ENCODE measurements at regions not wholly inside any gene's neighbourhood (a gene's known extent, or its start where the extent isn't known, plus 50 kb on each side); places are given as distances from the start of the nearest gene placed in this dataset.
A peak's percentile ranks its signal among the peaks of the same experiment; 100 is the strongest.
"Not testable (repeated sequence)": the region's sequence is repeated elsewhere in the genome, so short reads cannot be mapped to it uniquely, and the experiment has no call there.

- H3K4me3 ChIP-seq (ENCODE audit: extremely low read depth in 1 of 4, insufficient read depth in 2 of 4, low read depth in 3 of 4, low read length in 4 of 4); H3K27ac ChIP-seq (ENCODE audit: low read depth, low read length); H2BK120ac ChIP-seq (replicated peaks; ENCODE audit: low read depth, low read length); H3K79me2 ChIP-seq (ENCODE audit: control insufficient read depth in 1 of 2, insufficient read depth in 2 of 2, low read length in 2 of 2); H4K20me1 ChIP-seq (replicated peaks in 1 of 2; ENCODE audit: control insufficient read depth in 1 of 2, insufficient read depth in 2 of 2, low read length in 2 of 2); H3K23ac ChIP-seq (ENCODE audit: insufficient read length); H3K27me3 ChIP-seq (replicated peaks in 1 of 4; ENCODE audit: control insufficient read depth in 3 of 4, extremely low read depth in 1 of 4, insufficient read depth in 3 of 4, low read length in 3 of 4); H3K9ac ChIP-seq (replicated peaks in 1 of 4; ENCODE audit: extremely low read depth in 1 of 4, low read depth in 3 of 4, low read length in 3 of 4); H3K14ac ChIP-seq (ENCODE audit: insufficient read length); H3K4me1 ChIP-seq (replicated peaks in 1 of 4; ENCODE audit: control insufficient read depth in 3 of 4, insufficient read depth in 4 of 4, low read length in 3 of 4); POLR2A ChIA-PET (ENCODE audit: partially characterized antibody); H3K18ac ChIP-seq (ENCODE audit: extremely low read depth, low read length); H3K4me2 ChIP-seq (ENCODE audit: insufficient read depth in 1 of 2, low read depth in 2 of 2, low read length in 2 of 2); H3K56ac ChIP-seq (replicated peaks; ENCODE audit: insufficient read length, low read depth, low read length); H2AFZ ChIP-seq (ENCODE audit: low read length); H4K8ac ChIP-seq (ENCODE audit: extremely low read depth, insufficient read depth, low read length); H2BK5ac ChIP-seq (ENCODE audit: low read depth, low read length); H3K36me3 ChIP-seq (ENCODE audit: control insufficient read depth in 2 of 4, insufficient read depth in 4 of 4, low read length in 3 of 4); H2BK12ac ChIP-seq (ENCODE audit: low read depth, low read length); H2BK15ac ChIP-seq (ENCODE audit: low read length); H2BK20ac ChIP-seq (ENCODE audit: low read length); H3K4ac ChIP-seq (replicated peaks; ENCODE audit: insufficient read length, low read depth, low read length); CTCF ChIA-PET (ENCODE audit: partially characterized antibody); H2AK5ac ChIP-seq (ENCODE audit: low read depth, low read length); H4K91ac ChIP-seq (replicated peaks; ENCODE audit: insufficient read length, low read length); H3K23me2 ChIP-seq (ENCODE audit: low read depth, low read length); FAIRE-seq; H4K5ac ChIP-seq (ENCODE audit: insufficient read length, low read depth, low read length); H3K79me1 ChIP-seq (ENCODE audit: low read depth, low read length): not testable (repeated sequence)
- WGBS, 2 experiments (ENCODE audit: extremely low coverage in 1 of 2, insufficient coverage in 1 of 2, insufficient read length in 1 of 2, insufficient replicate concordance in 2 of 2, low coverage in 1 of 2, low lambda C conversion rate in 2 of 2, missing lambda C conversion rate in 1 of 2), result 77% methylated on average over 19 of the region's 27 CpGs; no CpG with 5 or more reads in 1 of the 2 experiments
- H3K9me3 ChIP-seq (ENCODE audit: insufficient read depth in 2 of 2, low read depth in 1 of 2, low read length in 1 of 2), result peaks cover 40 to 74% of the 10 kb centered on the region in 2 experiments
- peak in 1 of 2 experiments; percentile 46 for DNase-seq (ENCODE audit: low read depth in 1 of 2, low spot score in 2 of 2)
These were observed 72.0 kb downstream of the TRIM43 start for GRCh38 chr2:95663471-95664441.

GRCh38 chr2:95666636-95667035 is 74.8 kb downstream of the TRIM43 start:
- H3K14ac ChIP-seq (ENCODE audit: insufficient read length); H3K79me2 ChIP-seq (ENCODE audit: control insufficient read depth in 1 of 2, insufficient read depth in 2 of 2, low read length in 2 of 2); H3K27ac ChIP-seq (ENCODE audit: low read depth, low read length); H3K4ac ChIP-seq (replicated peaks; ENCODE audit: insufficient read length, low read depth, low read length); H4K20me1 ChIP-seq (replicated peaks in 1 of 2; ENCODE audit: control insufficient read depth in 1 of 2, insufficient read depth in 2 of 2, low read length in 2 of 2); H4K91ac ChIP-seq (replicated peaks; ENCODE audit: insufficient read length, low read length); H2AK5ac ChIP-seq (ENCODE audit: low read depth, low read length); H3K23ac ChIP-seq (ENCODE audit: insufficient read length); H2BK120ac ChIP-seq (replicated peaks; ENCODE audit: low read depth, low read length); POLR2A ChIA-PET (ENCODE audit: partially characterized antibody); H4K8ac ChIP-seq (ENCODE audit: extremely low read depth, insufficient read depth, low read length); H2BK5ac ChIP-seq (ENCODE audit: low read depth, low read length); H4K5ac ChIP-seq (ENCODE audit: insufficient read length, low read depth, low read length); H3K79me1 ChIP-seq (ENCODE audit: low read depth, low read length); H3K27me3 ChIP-seq (replicated peaks in 1 of 4; ENCODE audit: control insufficient read depth in 3 of 4, extremely low read depth in 1 of 4, insufficient read depth in 3 of 4, low read length in 3 of 4); H3K4me2 ChIP-seq (ENCODE audit: insufficient read depth in 1 of 2, low read depth in 2 of 2, low read length in 2 of 2); H3K36me3 ChIP-seq (ENCODE audit: control insufficient read depth in 2 of 4, insufficient read depth in 4 of 4, low read length in 3 of 4); H2AFZ ChIP-seq (ENCODE audit: low read length); H3K4me1 ChIP-seq (replicated peaks in 1 of 4; ENCODE audit: control insufficient read depth in 3 of 4, insufficient read depth in 4 of 4, low read length in 3 of 4); H3K56ac ChIP-seq (replicated peaks; ENCODE audit: insufficient read length, low read depth, low read length); H3K18ac ChIP-seq (ENCODE audit: extremely low read depth, low read length); H2BK15ac ChIP-seq (ENCODE audit: low read length); DNase-seq (ENCODE audit: low read depth in 1 of 2, low spot score in 2 of 2); H2BK12ac ChIP-seq (ENCODE audit: low read depth, low read length); CTCF ChIA-PET (ENCODE audit: partially characterized antibody); H2BK20ac ChIP-seq (ENCODE audit: low read length); H3K23me2 ChIP-seq (ENCODE audit: low read depth, low read length); H3K9ac ChIP-seq (replicated peaks in 1 of 4; ENCODE audit: extremely low read depth in 1 of 4, low read depth in 3 of 4, low read length in 3 of 4); FAIRE-seq; H3K4me3 ChIP-seq (ENCODE audit: extremely low read depth in 1 of 4, insufficient read depth in 2 of 4, low read depth in 3 of 4, low read length in 4 of 4): not testable (repeated sequence)
- H3K9me3 ChIP-seq (ENCODE audit: insufficient read depth in 2 of 2, low read depth in 1 of 2, low read length in 1 of 2), result peaks cover 49 to 92% of the 10 kb centered on the region in 2 experiments
- WGBS, 2 experiments (ENCODE audit: extremely low coverage in 1 of 2, insufficient coverage in 1 of 2, insufficient read length in 1 of 2, insufficient replicate concordance in 2 of 2, low coverage in 1 of 2, low lambda C conversion rate in 2 of 2, missing lambda C conversion rate in 1 of 2), result 64% methylated on average over 2 of the region's 2 CpGs; no CpG with 5 or more reads in 1 of the 2 experiments

Data from H1 (cell line).